ENCODE measurements at regions not wholly inside any gene's neighbourhood (a gene's known extent, or its start where the extent isn't known, plus 50 kb on each side); places are given as distances from the start of the nearest gene placed in this dataset.

DNA sequence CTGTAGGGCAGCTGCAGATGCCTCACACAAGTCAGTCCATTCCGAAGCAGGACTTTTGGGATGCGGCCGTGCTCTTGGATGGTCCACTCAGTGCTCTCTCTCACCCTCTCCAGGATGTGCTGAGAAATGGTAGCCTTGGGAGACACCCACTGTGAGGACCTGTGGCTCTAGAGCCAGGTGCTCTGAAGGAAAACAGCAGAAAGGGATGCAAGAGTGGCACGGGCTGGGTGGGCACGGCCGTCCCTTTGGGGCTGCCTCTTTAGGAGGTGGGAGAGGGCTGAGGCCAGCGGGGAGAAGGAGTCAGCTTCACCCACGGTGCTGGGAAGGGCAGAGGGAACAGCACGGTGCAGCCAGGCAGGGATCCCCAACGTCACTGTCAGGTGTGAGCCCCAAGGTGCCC lies 106.1 kb downstream of the RIPK4 start:
- TF ChIP-seq CTCF (IDR thresholded peaks at IDR 0.05) = no peak
- TF ChIP-seq POLR2A (IDR thresholded peaks at IDR 0.05) = no peak
- TF ChIP-seq POLR2AphosphoS5 (IDR thresholded peaks at IDR 0.05; ENCODE audit: insufficient read depth in 1 of 2, low read depth in 1 of 2) = no peak

All from vagina (tissue), 2 donors.